GM19240 (cell line): ENCODE measurements at regions not wholly inside any gene's neighbourhood (a gene's known extent, or its start where the extent isn't known, plus 50 kb on each side); places are given as distances from the start of the nearest gene placed in this dataset.

Experiments
- DNase-seq: peaks from one replicate; pipeline ENCODE4 v3.0.0; 2011; ENCODE audit warnings: low spot score; ENCODE audit not compliant: insufficient read length

DNA sequence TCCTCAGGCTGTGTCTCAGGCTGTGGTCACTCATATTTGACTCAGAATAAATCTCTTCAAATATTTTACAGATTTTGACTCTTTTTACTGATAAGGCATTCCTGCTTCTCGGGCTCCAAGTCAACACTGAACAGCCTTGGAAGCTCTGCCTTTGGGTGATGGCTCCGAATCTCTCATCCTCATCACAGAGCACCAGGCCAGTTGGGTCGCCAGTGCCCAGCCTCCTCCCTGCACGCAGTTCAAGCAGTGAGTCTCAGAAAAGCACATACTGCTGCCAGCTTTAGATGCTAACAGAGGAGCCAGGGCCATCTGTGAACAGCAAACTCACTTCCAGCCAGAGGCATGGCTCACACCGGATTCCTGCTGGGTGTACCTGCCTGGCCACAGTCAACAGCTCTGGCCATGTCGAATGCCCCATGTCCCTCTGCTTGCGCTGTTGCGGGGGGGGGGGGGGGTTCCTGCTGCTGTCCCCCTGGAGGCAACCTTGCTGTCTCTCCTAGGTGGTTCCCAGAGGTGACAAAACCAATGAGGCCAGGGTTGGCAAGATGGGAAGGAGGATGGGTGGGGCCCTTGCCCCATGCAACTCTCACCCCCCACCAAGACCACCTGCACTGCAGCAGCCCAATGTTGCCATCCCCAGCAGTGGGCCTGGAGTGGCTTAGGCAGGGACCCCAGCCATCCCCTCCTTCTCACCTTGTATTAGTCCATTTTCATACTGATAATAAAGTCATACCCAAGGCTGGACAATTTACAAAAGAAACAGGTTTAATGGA is 248.8 kb downstream of the ERMARD start:
- no peak for DNase-seq

DNA sequence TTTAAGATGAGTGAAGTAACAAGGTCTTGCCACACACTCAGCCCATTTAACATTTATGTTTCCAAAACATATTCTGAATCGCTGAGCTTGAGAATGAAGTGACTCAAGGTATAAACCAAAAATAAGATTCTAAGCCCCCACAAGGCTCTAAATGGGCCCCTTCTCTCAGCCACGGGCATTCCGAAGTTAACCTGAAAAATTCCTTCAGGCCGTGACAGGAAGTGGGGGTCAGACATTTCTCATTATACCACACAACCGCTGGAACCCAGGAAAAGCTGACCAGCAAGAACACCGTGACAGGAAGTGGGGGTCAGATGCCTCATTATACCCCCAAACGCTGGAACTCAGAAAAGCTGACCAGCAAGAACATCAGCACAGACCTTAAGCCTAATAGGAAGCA is 247.9 kb downstream of the ERMARD start:
- DNase-seq, result no peak

DNA sequence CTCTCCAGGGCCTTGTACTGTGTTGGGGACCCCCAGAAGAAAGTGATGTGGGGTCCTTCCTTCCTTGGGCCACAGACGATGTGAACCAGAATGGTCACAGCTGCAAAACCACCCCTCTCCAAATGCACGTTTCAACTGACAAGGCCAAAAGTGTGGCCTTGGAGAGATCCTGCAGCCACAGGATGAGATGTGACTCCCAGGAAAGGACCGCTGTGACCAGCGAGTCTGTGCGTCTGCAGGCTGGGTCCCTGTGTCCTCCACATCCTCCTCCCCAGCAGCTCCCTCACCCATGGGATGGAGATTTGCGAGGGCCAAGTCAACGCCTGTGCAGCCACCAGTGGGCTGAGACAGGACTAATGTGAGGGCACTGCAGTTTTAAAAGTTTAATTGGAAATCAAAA is 247.0 kb downstream of the ERMARD start:
- no peak for DNase-seq

DNA sequence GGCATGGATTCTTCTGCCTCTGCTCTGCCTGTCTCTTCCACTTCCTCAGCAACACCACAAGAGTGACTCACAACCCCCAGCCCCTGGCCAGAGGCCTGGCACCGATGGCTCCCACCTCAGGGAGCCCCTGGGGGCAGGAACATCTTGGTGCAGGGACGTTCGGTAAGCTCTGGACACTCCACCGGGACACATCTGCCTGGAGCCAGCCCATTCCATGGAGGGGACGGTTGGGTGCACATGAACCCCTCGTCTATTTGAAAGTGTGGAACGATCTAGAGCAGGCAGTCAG is 246.5 kb downstream of the ERMARD start:
- DNase-seq, result no peak

DNA sequence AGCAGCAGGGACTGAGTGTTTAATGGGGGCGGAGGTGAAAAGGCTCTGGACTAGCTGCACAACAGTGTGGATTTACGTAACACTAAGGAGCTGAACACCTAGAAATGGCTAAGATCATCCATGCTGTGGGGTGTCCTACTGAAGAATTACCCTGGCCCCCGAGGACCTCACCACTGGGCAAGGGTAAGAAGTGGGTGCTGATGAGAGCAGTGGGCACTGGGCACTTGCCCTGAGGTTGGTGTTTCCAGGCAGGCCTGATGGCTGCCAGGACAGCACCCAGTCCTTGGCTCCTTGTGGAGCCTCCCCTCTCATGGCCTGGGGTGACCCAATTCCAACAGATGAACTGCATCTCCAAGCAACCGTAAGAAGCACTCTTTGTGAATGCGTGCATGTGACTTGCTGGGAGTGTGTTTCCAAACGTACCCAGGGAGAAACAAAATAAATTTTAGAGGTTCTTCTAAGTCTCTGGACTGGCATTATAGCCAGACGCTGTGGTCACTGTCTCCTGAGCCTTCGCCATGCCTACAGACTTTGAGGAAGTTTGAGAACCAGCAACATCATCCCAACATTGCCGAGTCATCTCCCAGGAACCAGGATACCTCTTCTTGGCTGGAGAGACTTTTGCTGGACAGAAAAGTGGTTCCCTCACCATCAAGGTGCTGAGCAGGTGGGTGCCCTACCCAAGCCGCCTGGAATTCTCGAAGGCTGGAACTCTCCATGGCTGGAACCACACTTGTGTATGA is 245.9 kb downstream of the ERMARD start:
- no peak for DNase-seq

DNA sequence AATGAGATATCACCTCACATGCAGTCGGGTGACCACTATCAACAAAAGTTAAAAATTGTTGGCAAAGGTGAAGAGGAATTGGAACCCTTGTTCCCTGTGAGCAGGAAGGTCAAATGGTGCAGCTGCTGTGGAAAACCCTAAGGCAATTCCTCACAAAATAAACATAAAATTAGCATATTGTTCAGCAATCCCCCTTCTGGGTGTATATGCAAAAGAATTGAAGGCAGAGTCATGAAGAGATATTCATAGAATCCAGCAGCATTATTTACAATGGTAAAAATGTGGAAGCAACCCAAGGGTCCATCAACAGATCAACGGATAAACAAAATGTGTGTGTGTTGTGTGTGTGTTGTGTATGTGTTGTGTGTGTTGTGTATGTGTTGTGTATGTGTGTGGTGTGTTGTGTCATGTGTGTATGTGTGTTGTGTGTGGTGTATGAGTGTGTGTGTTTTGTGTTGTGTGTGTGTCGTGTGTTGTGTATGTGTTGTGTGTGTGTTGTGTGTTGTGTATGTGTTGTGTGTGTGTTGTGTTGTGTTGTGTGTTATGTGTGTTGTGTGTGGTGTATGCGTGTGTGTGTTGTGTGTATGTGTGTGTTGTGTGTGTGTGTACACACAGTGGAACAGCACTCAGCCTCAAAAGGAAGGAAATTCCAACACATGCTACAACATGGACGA is 245.1 kb downstream of the ERMARD start:
- no peak for DNase-seq

DNA sequence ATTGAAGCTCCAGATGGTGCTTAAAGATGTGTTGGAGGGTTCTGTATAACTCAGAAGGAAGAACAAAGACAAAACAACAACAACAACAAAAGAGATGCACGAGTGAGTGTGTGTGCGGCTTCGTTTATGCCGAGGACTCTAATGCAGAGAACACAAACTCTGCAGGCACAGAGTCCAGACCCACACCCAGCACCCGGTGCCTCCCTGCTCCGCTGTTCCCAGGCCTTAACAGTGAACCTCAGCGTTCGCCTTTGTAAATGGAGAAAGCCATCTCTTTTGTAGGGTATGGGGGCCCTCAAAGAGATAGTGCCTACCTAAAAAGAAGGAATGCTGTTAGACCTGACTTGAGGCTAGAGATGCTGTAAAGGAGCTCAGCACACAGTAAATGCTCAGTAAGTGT is 243.3 kb downstream of the ERMARD start:
- DNase-seq, result no peak

DNA sequence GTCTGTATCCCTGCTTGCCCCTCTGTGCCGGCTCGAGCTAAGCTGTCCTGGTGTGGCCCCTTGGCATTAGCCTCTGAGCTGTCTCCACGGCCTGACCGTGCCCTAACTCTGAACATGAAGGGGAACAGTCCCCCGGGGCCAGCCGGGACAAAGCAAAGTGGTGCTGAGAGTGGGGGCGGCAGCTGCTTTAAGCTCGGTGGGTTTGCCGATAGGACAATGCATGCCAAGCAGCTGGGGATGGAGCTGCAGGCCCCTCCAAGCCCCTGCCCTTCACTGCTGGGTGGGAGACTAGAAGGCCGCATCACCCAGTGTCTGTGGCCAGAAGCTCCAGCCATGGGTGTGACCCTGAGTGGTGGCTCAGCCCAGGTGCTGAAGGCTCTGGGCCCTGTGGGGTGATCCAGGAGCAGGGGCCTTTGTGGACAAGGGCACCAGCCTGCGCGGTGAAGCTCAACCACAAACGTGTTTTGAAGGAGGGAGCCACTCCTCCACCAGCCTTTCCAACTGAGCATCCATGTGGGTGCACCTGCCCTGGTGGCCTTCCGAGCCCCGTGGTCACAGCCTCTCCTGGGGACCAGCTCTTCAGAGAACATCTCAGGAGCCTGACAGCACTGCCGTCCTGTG is 242.5 kb downstream of the ERMARD start:
- DNase-seq, result no peak

DNA sequence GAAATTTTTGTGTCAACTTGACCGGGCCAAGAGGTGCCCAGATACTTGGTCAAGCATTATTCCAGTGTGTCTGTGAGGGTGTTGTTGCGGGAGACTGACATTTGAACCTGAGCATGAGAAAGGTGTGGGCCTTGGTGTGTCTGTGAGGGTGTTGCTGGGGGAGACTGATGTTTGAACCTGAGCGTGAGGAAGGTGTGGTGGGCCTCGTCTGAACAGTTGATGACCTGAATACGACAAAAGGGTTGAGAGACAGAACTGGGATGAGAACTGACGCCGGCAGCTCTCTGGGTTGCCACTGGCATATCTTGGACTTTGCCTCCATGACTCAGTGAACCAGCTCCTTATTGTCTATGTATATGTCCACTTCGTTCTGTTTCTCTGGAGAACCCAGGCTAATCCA is 240.5 kb downstream of the ERMARD start:
- no peak for DNase-seq

DNA sequence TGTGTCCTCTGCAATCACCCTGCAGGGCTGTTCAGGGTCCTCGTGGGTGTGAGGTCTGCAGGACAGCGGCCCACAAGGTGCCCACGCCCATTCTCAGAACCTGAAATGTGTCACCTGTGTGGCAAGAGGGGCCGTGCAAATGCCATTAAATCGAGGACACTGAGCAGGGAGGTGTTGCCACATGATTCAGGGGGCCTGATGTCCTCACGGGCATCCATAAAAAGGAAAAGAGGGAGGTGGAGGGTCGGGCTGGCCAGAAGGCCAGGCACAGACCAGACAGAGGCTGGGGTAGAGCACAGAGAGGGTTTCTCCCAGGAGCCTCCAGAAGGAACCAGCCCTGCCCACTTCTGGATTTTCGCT is 239.6 kb downstream of the ERMARD start:
- DNase-seq, result no peak

DNA sequence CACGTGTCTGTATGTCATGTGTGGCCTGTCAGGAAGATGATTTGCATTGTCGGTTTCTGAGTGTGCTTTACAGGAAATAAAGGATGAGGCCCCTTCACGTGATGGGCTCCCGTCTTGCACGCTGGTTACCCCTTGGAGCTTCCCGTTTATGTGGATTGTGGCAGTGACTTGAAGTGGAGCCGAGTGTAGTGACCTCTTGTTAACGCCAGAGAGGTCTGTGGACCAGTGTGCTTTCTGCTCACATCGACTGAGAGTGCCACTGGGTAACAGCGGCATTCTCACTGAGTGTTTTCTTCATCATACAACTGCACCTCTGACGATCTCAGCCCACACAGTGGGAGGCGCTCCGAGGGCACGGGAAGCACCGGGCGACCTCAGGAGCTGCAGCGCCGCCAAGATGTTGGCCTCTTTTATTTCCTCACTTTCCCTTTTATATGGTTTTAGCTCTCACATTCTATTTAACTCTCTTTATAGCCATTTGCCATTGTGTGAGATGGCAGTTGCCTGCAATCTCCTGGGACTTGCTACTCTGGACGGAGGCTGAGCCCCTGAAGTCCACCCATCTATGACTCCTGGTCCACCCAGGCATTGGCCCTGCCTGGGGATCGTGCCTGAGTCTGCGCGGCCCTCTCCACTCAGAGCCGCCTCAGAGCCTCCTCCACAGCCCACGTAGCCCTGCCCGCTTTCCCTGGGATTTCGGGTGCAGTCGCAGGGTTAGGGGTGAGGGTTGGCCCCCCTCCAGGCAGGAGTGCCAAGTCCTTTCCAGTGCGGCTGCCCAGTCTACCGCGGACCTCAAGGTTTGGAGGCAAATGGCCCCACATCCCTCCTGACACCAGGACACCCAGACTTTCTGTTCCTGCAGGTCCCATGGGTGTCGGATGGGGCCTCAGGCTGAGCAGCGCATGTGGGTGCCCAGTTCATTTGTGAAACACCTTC is 238.9 kb downstream of the ERMARD start:
- DNase-seq, result no peak

DNA sequence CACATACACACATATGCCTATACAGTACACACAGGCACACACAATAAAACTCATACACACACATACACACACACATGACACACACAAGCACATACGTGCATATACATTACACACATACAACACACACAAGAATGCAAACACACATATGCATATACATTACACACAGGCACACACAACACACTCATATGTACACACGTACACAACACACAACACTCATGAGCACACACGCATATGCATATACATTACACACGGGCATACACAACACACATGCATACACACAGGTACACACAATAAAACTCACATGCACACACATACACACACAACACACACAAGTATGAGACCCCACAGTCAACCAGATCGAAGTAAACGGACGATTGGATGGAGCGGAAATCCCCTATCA is 238.2 kb downstream of the ERMARD start:
- no peak for DNase-seq

DNA sequence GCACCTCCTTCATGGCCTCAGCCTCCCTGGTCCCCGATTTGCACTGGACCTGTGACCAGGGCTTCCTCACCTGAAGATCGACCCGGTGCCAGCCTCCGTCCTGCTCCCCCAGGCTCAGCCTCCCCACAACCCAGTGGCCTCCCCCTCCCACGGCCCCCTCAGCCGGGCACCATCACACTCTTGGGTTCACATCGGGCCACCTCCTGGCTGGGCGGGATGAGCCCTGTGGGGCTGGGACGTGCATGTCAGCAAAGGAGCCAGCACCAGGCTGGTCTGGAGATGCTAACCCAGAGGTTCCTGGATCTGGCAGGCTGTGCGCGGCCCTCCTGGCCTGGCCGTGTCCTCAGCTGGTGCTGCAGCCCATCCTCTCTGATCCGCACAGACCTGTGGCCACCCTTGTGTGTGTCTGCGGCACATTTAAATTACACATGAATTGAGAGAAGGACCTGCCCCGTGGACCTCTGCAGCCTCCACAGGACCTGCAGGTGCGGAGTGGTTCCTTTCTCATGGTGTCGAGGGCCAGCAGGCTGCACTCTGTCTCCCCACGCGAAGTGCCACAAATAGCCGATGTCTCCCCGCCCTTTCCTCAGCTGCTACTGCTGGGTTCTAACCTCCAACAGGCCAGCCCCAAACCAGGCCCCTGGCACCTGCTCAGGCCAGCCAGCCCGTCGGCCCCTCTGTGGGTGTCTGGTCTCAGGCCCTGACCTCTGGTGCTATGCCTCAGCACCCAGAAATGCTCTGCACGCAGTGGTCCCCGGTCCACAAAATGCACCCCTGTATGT is 237.5 kb downstream of the ERMARD start:
- no peak for DNase-seq

DNA sequence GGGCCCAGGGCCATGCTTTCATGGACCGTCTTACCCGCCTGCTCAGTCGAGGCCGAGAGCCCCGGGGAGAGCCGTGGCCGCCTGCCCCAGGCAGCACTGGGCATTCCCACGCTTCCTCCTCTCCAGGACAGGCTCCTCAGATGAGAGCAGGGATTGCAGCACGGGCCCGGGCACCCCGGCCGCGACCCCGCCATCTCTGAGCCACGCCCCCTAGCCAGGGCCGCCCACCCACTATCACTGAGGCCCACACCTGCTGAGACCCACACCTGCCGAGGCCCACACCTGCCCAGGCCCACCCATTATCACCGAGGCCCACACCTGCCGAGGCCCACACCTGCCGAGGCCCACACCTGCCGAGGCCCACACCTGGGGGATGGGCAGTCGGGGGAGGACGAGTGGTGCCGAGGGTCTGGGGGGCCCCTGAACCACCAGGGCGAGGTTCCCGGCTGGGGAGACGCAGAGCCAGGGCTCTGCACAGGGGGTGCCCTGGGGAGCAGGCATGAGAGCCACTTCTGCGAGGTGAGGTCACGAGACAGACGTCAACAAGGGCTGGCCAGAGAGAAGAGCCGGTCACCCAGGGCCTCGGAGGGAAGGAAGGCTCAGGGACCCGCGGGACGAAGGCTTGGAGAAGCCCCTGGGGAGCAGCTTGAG is 235.6 kb downstream of the ERMARD start:
- no peak for DNase-seq

DNA sequence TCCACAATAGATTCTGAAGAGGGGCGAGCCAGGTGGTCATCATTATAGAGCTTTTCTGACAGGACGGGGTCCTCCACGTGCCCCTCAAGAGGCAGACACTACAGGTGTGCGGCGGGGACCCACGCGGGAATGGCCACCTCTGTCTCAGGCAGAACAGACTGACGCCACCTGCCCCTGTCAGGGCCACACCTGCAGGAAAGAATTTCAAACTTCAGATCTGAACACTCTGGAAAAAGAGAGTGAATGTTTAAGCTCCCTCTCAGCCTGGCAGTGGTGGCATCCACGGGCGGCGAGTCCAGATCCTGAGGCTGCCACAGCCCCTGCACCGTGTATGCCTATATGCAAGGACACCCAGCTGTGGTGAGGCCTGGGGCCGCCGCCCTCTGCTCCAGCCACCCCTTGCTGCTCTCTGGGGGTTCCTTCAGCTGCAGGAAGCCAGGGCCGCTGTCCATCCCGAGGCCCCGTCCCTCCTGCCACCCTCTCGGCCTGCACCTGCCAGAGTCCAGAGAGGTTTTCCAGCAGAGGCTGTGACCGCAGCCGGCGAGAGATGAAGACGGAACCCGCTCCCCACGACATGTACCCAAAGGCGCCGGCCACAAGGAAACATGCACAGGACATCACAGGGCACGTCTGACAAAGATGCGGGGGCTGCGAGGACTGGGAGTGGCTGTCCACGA is 234.9 kb downstream of the ERMARD start:
- no peak for DNase-seq

DNA sequence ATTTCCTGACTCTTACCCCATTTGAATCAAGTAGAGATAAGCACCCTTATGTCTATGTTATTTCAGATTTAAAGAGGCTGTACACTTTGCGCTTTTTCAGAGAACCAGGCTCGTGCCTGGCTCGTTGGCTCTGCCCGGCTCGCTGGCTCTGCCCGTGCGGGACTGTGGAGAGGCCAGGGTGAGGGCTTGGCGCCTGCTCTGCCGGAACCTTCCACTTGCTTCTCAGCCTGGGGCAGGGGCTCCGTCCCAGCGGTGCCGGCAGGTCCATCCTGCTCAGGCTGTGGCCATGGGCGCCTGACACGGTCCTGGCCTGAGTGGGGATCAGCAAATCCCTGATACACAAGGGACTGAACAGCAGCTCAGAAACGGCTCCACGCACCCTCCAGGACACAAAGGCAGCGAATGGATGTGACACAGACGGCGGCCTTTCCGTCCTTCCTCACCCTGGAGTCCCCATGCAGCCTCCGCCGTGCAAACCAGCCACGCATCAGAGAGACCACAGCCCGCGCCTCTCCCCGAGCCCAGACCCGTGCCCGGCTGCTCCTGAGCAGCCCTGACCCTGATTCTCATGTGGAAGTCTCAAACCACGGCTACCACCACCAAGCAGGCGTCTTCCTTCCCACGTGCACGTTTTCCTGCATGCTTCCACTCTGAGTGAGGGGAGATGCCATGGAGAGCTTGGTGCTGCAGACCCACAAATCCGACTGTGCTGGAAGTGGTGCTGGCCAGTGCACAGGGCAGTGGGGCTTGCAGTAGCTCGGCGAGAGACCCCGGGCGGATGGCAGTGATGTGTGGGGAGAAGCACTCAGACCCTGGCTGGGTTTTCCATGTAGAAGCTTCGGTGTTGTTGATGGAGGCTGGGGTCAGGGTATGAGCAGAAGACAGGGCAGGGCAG is 233.9 kb downstream of the ERMARD start:
- DNase-seq, result no peak

DNA sequence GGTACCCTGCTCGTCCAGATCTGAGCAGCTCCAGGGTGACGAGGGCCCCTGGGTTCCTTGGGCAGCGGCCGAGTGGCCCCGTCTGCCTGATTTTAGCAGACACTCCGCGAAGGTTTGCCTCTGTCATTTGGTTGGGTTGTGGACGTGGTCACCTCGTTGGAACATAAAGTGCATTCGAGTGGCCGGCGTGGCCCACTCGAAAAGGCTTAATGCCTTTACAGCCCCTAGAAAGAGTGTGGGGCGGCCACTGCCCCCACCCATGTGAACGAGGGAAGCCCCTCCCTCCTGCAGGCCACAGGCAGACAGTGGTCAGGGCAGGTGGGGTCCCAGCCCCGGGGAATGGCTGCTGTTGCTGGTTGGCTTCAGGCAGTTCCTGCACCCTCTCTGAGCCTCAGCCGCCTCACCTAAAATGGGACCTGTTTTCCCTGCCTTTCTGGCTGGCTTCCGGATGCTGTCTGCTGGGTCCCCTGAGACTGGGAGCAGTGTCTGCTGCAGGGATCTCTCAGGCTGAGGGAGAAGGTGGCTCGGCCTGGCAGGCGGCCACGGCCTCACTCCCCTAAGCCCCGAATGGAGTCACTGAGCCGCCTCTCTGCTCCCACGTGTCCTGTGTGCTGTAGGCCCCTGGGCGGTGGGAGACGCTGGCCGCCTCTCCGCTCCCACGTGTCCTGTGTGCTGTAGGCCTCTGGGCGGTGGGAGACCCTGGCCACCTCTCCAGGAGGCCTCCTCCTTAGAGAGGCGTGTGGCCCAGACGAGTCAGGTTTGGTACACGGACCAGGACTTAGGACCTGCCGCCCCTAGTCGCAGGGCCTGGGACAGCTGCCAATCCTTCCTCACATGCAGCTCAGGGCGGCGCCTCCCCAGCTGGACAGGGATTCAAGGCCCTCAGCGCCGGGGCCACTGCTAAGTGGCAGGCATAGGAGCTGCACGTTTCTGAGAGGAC is 233.0 kb downstream of the ERMARD start:
- DNase-seq, result no peak
